ENCODE measurements at regions not wholly inside any gene's neighbourhood (a gene's known extent, or its start where the extent isn't known, plus 50 kb on each side); places are given as distances from the start of the nearest gene placed in this dataset.

DNA sequence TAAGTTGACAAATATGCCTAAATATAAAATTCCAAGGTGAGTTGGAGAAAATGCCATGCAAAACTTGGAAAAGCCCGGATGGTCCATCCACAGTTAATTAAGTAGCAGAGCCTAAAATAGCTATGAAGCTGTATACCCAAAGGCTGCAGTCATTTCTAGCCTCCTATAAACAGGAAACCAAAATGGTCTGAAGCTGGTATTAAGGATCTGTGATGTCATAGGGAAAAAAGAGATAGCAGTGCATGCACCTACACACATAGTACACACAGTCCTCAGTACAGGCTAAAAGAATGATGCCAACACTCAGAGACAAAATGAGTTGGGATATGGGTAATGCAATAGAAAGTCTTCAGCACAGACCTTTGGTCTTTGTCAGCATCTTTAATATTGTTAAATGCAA is 736.9 kb downstream of the EFNB2 start:
- DNase-seq (ENCODE audit: low read depth), result no peak
- no peak overlapping the region for H3K4me3 ChIP-seq (ENCODE audit: low read depth, low read length)
- TF ChIP-seq, protein P1, sequence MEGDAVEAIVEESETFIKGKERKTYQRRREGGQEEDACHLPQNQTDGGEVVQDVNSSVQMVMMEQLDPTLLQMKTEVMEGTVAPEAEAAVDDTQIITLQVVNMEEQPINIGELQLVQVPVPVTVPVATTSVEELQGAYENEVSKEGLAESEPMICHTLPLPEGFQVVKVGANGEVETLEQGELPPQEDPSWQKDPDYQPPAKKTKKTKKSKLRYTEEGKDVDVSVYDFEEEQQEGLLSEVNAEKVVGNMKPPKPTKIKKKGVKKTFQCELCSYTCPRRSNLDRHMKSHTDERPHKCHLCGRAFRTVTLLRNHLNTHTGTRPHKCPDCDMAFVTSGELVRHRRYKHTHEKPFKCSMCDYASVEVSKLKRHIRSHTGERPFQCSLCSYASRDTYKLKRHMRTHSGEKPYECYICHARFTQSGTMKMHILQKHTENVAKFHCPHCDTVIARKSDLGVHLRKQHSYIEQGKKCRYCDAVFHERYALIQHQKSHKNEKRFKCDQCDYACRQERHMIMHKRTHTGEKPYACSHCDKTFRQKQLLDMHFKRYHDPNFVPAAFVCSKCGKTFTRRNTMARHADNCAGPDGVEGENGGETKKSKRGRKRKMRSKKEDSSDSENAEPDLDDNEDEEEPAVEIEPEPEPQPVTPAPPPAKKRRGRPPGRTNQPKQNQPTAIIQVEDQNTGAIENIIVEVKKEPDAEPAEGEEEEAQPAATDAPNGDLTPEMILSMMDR (conservative IDR thresholded peaks at IDR 0.05; ENCODE audit: low read depth, low read length), result no peak

DNA sequence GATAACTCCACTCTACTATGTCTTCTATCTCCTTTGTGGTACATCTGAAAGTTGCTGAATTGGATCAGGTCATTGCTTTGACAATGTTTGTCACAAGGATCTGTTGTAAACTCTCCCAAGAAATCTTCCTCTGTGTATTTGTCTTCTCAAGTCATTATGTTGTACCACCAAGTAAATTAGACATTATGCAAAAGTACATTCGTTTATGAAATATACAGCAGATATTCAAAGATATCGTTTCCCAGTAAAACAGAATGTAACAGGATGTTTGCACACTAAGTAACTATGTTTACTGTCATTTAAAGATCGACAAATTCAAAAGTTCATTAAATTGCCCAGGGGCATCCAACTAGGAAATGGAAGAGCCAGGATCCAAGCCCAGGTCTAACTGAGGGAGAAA is 739.4 kb downstream of the EFNB2 start:
- no peak for DNase-seq (ENCODE audit: low read depth)
- TF ChIP-seq, protein P1 (conservative IDR thresholded peaks at IDR 0.05; ENCODE audit: low read depth, low read length), result no peak
- H3K4me3 ChIP-seq (ENCODE audit: low read depth, low read length), result no peak overlapping the region

DNA sequence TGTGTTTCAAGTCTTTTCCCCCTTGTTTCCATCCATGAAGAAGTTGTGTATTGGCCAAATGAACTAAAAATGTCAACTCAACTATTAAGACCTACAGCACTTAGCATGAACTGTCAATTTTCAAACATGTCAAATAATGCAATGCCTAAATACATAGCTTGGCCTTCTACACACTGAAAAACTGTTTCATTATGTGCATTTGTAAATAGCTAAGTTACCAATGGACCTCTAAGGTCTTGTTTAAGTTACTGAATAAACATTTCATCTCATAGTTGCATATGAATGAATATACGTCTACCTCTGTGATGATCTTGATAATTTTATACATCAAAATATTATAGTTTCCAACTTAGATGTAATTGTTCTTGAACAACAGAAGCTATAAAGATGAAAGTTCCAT is 744.5 kb downstream of the EFNB2 start:
- DNase-seq (ENCODE audit: low read depth), result no peak
- H3K4me3 ChIP-seq (ENCODE audit: low read depth, low read length), result no peak overlapping the region
- TF ChIP-seq, protein P1 (conservative IDR thresholded peaks at IDR 0.05; ENCODE audit: low read depth, low read length), result no peak

- TF ChIP-seq, protein P1 (conservative IDR thresholded peaks at IDR 0.05; ENCODE audit: low read depth, low read length), result no peak
- DNase-seq (ENCODE audit: low read depth), result no peak
- no peak overlapping the region for H3K4me3 ChIP-seq (ENCODE audit: low read depth, low read length)
Measured at GRCh38 chr13:105788530-105788929, 746.9 kb downstream of the EFNB2 start.

DNA sequence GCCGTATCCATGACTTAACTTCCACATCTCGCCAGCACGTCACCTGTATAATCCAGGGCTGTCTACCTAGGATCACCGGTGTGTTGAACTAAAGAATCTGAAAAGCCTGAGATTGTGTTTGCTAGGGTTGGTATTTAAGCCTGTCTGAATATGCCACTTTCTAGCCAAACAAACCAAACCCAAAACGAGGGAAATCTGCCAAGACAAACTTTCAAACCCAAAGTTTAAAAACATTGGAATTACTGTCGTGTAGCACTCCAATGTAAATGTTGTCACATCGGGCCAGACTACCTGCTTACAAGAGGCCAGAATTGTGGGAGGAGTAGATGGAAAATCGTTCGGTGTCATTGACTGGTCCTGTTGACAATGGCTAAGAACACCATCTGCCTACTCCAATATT is 747.8 kb downstream of the EFNB2 start:
- TF ChIP-seq, protein P1 (conservative IDR thresholded peaks at IDR 0.05; ENCODE audit: low read depth, low read length), result no peak
- H3K4me3 ChIP-seq (ENCODE audit: low read depth, low read length), result no peak overlapping the region
- DNase-seq (ENCODE audit: low read depth), result no peak

- DNase-seq (ENCODE audit: low read depth), result no peak
- H3K4me3 ChIP-seq (ENCODE audit: low read depth, low read length), result no peak overlapping the region
- TF ChIP-seq, protein P1 (conservative IDR thresholded peaks at IDR 0.05; ENCODE audit: low read depth, low read length), result no peak
Measured at GRCh38 chr13:105785436-105785835, 750.0 kb downstream of the EFNB2 start.

DNA sequence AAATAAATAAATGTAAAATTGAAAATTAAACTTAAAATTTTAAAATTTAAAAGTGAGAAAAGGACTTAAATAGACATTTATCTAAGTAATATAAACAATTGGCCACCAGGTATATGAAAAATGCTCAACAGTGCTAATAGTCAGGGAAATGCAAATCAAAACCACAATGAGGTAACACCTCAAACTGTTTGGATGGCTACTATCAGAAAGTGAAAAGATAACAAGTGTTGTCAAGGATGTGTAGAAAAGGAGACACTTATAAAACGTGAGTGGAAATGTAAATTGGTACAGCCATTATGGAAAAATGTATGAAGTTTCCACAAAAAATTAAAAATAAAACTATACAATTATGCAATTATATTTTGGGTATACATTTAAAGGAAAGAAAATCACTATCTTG is 752.2 kb downstream of the EFNB2 start:
- no peak overlapping the region for H3K4me3 ChIP-seq (ENCODE audit: low read depth, low read length)
- no peak for DNase-seq (ENCODE audit: low read depth)
- TF ChIP-seq, protein P1 (conservative IDR thresholded peaks at IDR 0.05; ENCODE audit: low read depth, low read length), result no peak
